ENCODE measurements at regions not wholly inside any gene's neighbourhood (a gene's known extent, or its start where the extent isn't known, plus 50 kb on each side); places are given as distances from the start of the nearest gene placed in this dataset.

DNA sequence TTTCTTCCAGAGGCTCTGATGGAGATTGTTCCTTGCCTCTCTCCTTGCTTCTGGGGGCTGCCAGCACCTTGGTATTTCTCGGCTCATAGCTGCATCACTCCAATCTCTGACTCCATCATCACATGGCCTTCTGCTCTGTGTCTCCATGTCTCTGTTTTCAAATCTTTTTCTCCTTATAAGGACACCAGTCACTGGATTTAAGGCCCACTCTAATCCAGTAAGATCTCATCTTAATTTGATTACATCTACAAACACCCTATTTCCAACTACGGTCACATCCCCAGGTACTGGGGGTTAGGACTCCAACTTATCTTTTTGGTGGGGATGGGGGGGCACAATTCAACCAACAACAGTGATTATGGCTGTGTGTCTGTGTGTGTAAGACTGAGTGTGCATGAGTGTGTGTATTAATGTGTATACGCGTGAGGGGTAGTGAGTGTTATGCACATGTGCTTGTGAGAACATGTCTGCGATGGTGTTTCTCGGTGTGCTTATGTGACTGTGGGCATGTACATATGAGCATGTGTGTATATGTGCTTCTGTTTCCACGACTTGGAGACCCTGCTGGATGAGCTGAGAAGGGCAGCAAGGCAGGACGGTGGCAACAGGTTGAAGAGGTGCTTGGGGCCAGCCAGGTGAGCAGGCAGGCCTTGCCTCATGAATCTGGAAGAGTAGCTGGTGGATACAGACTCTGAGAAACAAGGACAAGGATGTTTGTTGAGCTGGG lies 130.5 kb downstream of the MRPL14 start:
- no peaks in the 10 kb centered on the region for H3K79me2 ChIP-seq (ENCODE audit: insufficient read depth, low read length)
- ChIA-PET CTCF (ENCODE audit: low intra/inter-chr PET ratio, low total read pairs) (no interaction called here), POLR2A (no interaction called here)
- no peak for DNase-seq (ENCODE audit: low spot score)
- no peak overlapping the region for H3K4me3 ChIP-seq (replicated peaks in 1 of 3; ENCODE audit: insufficient read depth in 1 of 3, low read depth in 2 of 3, low read length in 3 of 3)
- H3K4me2 ChIP-seq (ENCODE audit: low read depth, low read length), result no peak overlapping the region
- H3K9me3 ChIP-seq (ENCODE audit: low read length), result no peaks in the 10 kb centered on the region
- ATAC-seq, result 0 out of 3 replicates have a peak, but pooled peaks have one; percentile 6
- no TSS peak for BruUV-seq (replicated peaks)
- in situ Hi-C loops (cut with HindIII; ENCODE audit: extremely low pct_ligation_motif_present, low pct_unique_long_range_greater_than_20kb) (no loop called here), intact Hi-C loops (cut with micrococcal nuclease; ENCODE audit: unreplicated experiment) (no loop called here)
- peaks cover 2 to 5% of the 10 kb centered on the region in 2 experiments; a peak in 3 of 5 replicates for H3K27me3 ChIP-seq (ENCODE audit: control insufficient read depth in 1 of 2, insufficient read depth in 2 of 2, low read length in 2 of 2)
- no peak overlapping the region for H2AFZ ChIP-seq (ENCODE audit: low read length)
- H3K9ac ChIP-seq (ENCODE audit: insufficient read depth, low read depth, low read length), result no peak overlapping the region
- no peaks in the 10 kb centered on the region for H3K36me3 ChIP-seq (replicated peaks in 1 of 2; ENCODE audit: control insufficient read depth in 1 of 2, insufficient read depth in 2 of 2, low read length in 2 of 2)
- FAIRE-seq, result no peak
- H3K27ac ChIP-seq (ENCODE audit: extremely low read length, insufficient read depth, low read length), result no peak overlapping the region
- 49% methylated on average over 8 of the region's 8 CpGs for WGBS (ENCODE audit: low lambda C conversion rate)
- H4K20me1 ChIP-seq (ENCODE audit: insufficient read depth, low read length), result no peaks in the 10 kb centered on the region
- peaks cover 84% of the 10 kb centered on the region for H3K4me1 ChIP-seq (ENCODE audit: insufficient read depth, low read length)
- no peak for TF ChIP-seq ASH2L (IDR thresholded peaks at IDR 0.05; ENCODE audit: insufficient read length, low read depth, low read length)
- TF ChIP-seq ZNF75D (CRISPR knock-in tag; IDR thresholded peaks at IDR 0.05; ENCODE audit: borderline replicate concordance), result no peak
- no peak for TF ChIP-seq PITX1 (CRISPR knock-in tag; IDR thresholded peaks at IDR 0.05)
- TF ChIP-seq ZNF766 (CRISPR knock-in tag; IDR thresholded peaks at IDR 0.05; ENCODE audit: borderline replicate concordance), result no peak
- no peak for TF ChIP-seq EZH2 (conservative IDR thresholded peaks at IDR 0.05; ENCODE audit: low read depth, low read length)
- TF ChIP-seq, protein P1, sequence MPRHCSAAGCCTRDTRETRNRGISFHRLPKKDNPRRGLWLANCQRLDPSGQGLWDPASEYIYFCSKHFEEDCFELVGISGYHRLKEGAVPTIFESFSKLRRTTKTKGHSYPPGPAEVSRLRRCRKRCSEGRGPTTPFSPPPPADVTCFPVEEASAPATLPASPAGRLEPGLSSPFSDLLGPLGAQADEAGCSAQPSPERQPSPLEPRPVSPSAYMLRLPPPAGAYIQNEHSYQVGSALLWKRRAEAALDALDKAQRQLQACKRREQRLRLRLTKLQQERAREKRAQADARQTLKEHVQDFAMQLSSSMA (CRISPR knock-in tag; IDR thresholded peaks at IDR 0.05), result no peak
- TF ChIP-seq ZZZ3 (CRISPR knock-in tag; IDR thresholded peaks at IDR 0.05; ENCODE audit: borderline replicate concordance), result no peak
- TF ChIP-seq, protein P2, sequence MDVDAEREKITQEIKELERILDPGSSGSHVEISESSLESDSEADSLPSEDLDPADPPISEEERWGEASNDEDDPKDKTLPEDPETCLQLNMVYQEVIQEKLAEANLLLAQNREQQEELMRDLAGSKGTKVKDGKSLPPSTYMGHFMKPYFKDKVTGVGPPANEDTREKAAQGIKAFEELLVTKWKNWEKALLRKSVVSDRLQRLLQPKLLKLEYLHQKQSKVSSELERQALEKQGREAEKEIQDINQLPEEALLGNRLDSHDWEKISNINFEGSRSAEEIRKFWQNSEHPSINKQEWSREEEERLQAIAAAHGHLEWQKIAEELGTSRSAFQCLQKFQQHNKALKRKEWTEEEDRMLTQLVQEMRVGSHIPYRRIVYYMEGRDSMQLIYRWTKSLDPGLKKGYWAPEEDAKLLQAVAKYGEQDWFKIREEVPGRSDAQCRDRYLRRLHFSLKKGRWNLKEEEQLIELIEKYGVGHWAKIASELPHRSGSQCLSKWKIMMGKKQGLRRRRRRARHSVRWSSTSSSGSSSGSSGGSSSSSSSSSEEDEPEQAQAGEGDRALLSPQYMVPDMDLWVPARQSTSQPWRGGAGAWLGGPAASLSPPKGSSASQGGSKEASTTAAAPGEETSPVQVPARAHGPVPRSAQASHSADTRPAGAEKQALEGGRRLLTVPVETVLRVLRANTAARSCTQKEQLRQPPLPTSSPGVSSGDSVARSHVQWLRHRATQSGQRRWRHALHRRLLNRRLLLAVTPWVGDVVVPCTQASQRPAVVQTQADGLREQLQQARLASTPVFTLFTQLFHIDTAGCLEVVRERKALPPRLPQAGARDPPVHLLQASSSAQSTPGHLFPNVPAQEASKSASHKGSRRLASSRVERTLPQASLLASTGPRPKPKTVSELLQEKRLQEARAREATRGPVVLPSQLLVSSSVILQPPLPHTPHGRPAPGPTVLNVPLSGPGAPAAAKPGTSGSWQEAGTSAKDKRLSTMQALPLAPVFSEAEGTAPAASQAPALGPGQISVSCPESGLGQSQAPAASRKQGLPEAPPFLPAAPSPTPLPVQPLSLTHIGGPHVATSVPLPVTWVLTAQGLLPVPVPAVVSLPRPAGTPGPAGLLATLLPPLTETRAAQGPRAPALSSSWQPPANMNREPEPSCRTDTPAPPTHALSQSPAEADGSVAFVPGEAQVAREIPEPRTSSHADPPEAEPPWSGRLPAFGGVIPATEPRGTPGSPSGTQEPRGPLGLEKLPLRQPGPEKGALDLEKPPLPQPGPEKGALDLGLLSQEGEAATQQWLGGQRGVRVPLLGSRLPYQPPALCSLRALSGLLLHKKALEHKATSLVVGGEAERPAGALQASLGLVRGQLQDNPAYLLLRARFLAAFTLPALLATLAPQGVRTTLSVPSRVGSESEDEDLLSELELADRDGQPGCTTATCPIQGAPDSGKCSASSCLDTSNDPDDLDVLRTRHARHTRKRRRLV (CRISPR knock-in tag; IDR thresholded peaks at IDR 0.05), result no peak
- TF ChIP-seq HOXA7 (CRISPR knock-in tag; IDR thresholded peaks at IDR 0.05), result no peak
- no peak for TF ChIP-seq RXRB (CRISPR knock-in tag; IDR thresholded peaks at IDR 0.05; ENCODE audit: borderline replicate concordance)
- no peak for TF ChIP-seq HNRNPK (IDR thresholded peaks at IDR 0.05; ENCODE audit: low read depth, low read length, poor library complexity, severe bottlenecking)
- TF ChIP-seq, protein P3, sequence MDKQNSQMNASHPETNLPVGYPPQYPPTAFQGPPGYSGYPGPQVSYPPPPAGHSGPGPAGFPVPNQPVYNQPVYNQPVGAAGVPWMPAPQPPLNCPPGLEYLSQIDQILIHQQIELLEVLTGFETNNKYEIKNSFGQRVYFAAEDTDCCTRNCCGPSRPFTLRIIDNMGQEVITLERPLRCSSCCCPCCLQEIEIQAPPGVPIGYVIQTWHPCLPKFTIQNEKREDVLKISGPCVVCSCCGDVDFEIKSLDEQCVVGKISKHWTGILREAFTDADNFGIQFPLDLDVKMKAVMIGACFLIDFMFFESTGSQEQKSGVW (CRISPR knock-in tag; IDR thresholded peaks at IDR 0.05; ENCODE audit: borderline replicate concordance), result no peak
- TF ChIP-seq, protein P4, sequence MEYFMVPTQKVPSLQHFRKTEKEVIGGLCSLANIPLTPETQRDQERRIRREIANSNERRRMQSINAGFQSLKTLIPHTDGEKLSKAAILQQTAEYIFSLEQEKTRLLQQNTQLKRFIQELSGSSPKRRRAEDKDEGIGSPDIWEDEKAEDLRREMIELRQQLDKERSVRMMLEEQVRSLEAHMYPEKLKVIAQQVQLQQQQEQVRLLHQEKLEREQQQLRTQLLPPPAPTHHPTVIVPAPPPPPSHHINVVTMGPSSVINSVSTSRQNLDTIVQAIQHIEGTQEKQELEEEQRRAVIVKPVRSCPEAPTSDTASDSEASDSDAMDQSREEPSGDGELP (IDR thresholded peaks at IDR 0.05; ENCODE audit: borderline replicate concordance, low read depth), result no peak
- TF ChIP-seq HNF4A (CRISPR knock-in tag; IDR thresholded peaks at IDR 0.05), result no peak
